ENCODE measurements at regions not wholly inside any gene's neighbourhood (a gene's known extent, or its start where the extent isn't known, plus 50 kb on each side); places are given as distances from the start of the nearest gene placed in this dataset.

- TF ChIP-seq CTCF (conservative IDR thresholded peaks at IDR 0.05), result no peak
- H3K27ac ChIP-seq, result no peak overlapping the region
Measured at GRCh38 chr7:10724449-10724848, 249.2 kb upstream of the PHF14 start.

- TF ChIP-seq CTCF (conservative IDR thresholded peaks at IDR 0.05), result no peak
- no peak overlapping the region for H3K27ac ChIP-seq
Measured at GRCh38 chr7:10727636-10728035, 246.0 kb upstream of the PHF14 start.

- TF ChIP-seq CTCF (conservative IDR thresholded peaks at IDR 0.05), result no peak
Measured at GRCh38 chr7:10731253-10731773, 242.4 kb upstream of the PHF14 start.

GRCh38 chr7:10733747-10734146 is 239.9 kb upstream of the PHF14 start:
- no peak overlapping the region for H3K27ac ChIP-seq
- no peak for TF ChIP-seq CTCF (conservative IDR thresholded peaks at IDR 0.05)

More at GRCh38 chr7:10731253-10731773, 242.4 kb upstream of the PHF14 start:
- no peak overlapping the region for H3K27ac ChIP-seq

- TF ChIP-seq CTCF (conservative IDR thresholded peaks at IDR 0.05), result no peak
- H3K27ac ChIP-seq, result no peak overlapping the region
Measured at GRCh38 chr7:10734595-10734994, 239.1 kb upstream of the PHF14 start.

GRCh38 chr7:10739401-10739800 is 234.3 kb upstream of the PHF14 start:
- no peak for TF ChIP-seq CTCF (conservative IDR thresholded peaks at IDR 0.05)
- no peak overlapping the region for H3K27ac ChIP-seq

GRCh38 chr7:10740805-10741204 is 232.9 kb upstream of the PHF14 start:
- no peak overlapping the region for H3K27ac ChIP-seq
- TF ChIP-seq CTCF (conservative IDR thresholded peaks at IDR 0.05), result no peak
